A673 (cell line): ENCODE measurements at regions not wholly inside any gene's neighbourhood (a gene's known extent, or its start where the extent isn't known, plus 50 kb on each side); places are given as distances from the start of the nearest gene placed in this dataset.

Experiments
- CTCF ChIP-seq: fragments of 300-800, 200-600 bp; sonication (generic); conservative IDR thresholded peaks from 2 replicates; pipeline ENCODE4 v1.5.1; 2017; ENCODE audit warnings: low read depth, mild to moderate bottlenecking, antibody characterized with exemption, low read length, moderate library complexity, mixed read lengths
- EZH2 ChIP-seq: fragments of 200-600 bp; sonication (generic); IDR thresholded peaks from 2 replicates; pipeline ENCODE4 v1.6.1; 2017; ENCODE audit warnings: borderline replicate concordance, low read depth, mild to moderate bottlenecking, mixed read lengths, antibody characterized with exemption, low read length; ENCODE audit not compliant: poor library complexity, severe bottlenecking

- TF ChIP-seq CTCF: no peak
- TF ChIP-seq EZH2: no peak
Measured at GRCh38 chr4:79235095-79235494, 90.8 kb downstream of the NAA11 start.
